ENCODE measurements at regions not wholly inside any gene's neighbourhood (a gene's known extent, or its start where the extent isn't known, plus 50 kb on each side); places are given as distances from the start of the nearest gene placed in this dataset.

GRCh38 chr14:49058511-49058910, 527.7 kb downstream of the RPS29 start:
- Histone ChIP-seq H3K27me3 (ENCODE audit: control insufficient read depth, extremely low read depth, insufficient read depth, low read length) (no peaks in the 10 kb centered on the region), H3K79me2 (ENCODE audit: control insufficient read depth, insufficient read depth, low read length) (no peaks in the 10 kb centered on the region), H3K9me1 (ENCODE audit: control insufficient read depth, extremely low read depth, insufficient read depth, low read length) (no peaks in the 10 kb centered on the region), H3K9me3 (ENCODE audit: control insufficient read depth, low read depth, low read length) (no peaks in the 10 kb centered on the region), H2AFZ (ENCODE audit: control insufficient read depth, low read length) (no peak overlapping the region), H3K36me3 (ENCODE audit: control insufficient read depth in 2 of 2, extremely low read depth in 1 of 2, insufficient read depth in 2 of 2, low read length in 2 of 2) (no peaks in the 10 kb centered on the region), H3K9ac (ENCODE audit: control insufficient read depth, extremely low read depth, insufficient read depth, low read length) (no peak overlapping the region), H3K4me2 (ENCODE audit: control insufficient read depth, extremely low read depth, insufficient read depth, low read depth, low read length) (no peak overlapping the region), H3K4me3 (ENCODE audit: control insufficient read depth in 2 of 3, extremely low read depth in 1 of 3, insufficient read depth in 2 of 3, low read depth in 1 of 3, low read length in 3 of 3) (no peak overlapping the region), H3K27ac (ENCODE audit: control insufficient read depth, insufficient read depth, low read length) (no peak overlapping the region), H3K4me1 (ENCODE audit: control insufficient read depth, extremely low read depth, insufficient read depth, low read length) (no peaks in the 10 kb centered on the region), H4K20me1 (ENCODE audit: control insufficient read depth, extremely low read depth, insufficient read depth, low read length) (no peaks in the 10 kb centered on the region)
- FAIRE-seq (no peak), DNase-seq (ENCODE audit: low read depth, low spot score) (no peak)
- dilution Hi-C loops (cut with MboI; ENCODE audit: extremely low pct_ligation_motif_present, low sequenced_read_pairs): no loop called here
- TF ChIP-seq CTCF (optimal IDR thresholded peaks at IDR 0.05 in 1 of 3, IDR thresholded peaks at IDR 0.05 in 1 of 3, conservative IDR thresholded peaks at IDR 0.05 in 1 of 3; ENCODE audit: extremely low read depth in 1 of 3, insufficient read depth in 2 of 3, low read length in 3 of 3): no peak
- no peak for TF ChIP-seq EZH2 (IDR thresholded peaks at IDR 0.05; ENCODE audit: low read length)

- Histone ChIP-seq H3K4me3 (ENCODE audit: control insufficient read depth in 2 of 3, extremely low read depth in 1 of 3, insufficient read depth in 2 of 3, low read depth in 1 of 3, low read length in 3 of 3) (no peak overlapping the region), H3K4me1 (ENCODE audit: control insufficient read depth, extremely low read depth, insufficient read depth, low read length) (no peaks in the 10 kb centered on the region), H3K79me2 (ENCODE audit: control insufficient read depth, insufficient read depth, low read length) (no peaks in the 10 kb centered on the region), H3K9ac (ENCODE audit: control insufficient read depth, extremely low read depth, insufficient read depth, low read length) (no peak overlapping the region), H2AFZ (ENCODE audit: control insufficient read depth, low read length) (no peak overlapping the region), H3K4me2 (ENCODE audit: control insufficient read depth, extremely low read depth, insufficient read depth, low read depth, low read length) (no peak overlapping the region), H3K27me3 (ENCODE audit: control insufficient read depth, extremely low read depth, insufficient read depth, low read length) (no peaks in the 10 kb centered on the region), H4K20me1 (ENCODE audit: control insufficient read depth, extremely low read depth, insufficient read depth, low read length) (no peaks in the 10 kb centered on the region), H3K27ac (ENCODE audit: control insufficient read depth, insufficient read depth, low read length) (no peak overlapping the region), H3K36me3 (ENCODE audit: control insufficient read depth in 2 of 2, extremely low read depth in 1 of 2, insufficient read depth in 2 of 2, low read length in 2 of 2) (no peaks in the 10 kb centered on the region), H3K9me3 (ENCODE audit: control insufficient read depth, low read depth, low read length) (no peaks in the 10 kb centered on the region), H3K9me1 (ENCODE audit: control insufficient read depth, extremely low read depth, insufficient read depth, low read length) (no peaks in the 10 kb centered on the region)
- TF ChIP-seq EZH2 (IDR thresholded peaks at IDR 0.05; ENCODE audit: low read length): no peak
- TF ChIP-seq CTCF (optimal IDR thresholded peaks at IDR 0.05 in 1 of 3, IDR thresholded peaks at IDR 0.05 in 1 of 3, conservative IDR thresholded peaks at IDR 0.05 in 1 of 3; ENCODE audit: extremely low read depth in 1 of 3, insufficient read depth in 2 of 3, low read length in 3 of 3): no peak
- FAIRE-seq (no peak), DNase-seq (ENCODE audit: low read depth, low spot score) (no peak)
- dilution Hi-C loops (cut with MboI; ENCODE audit: extremely low pct_ligation_motif_present, low sequenced_read_pairs): no loop called here
Observed at GRCh38 chr14:49057838-49058510, 528.2 kb downstream of the RPS29 start.
